Nucleus accumbens (tissue), 56 donors: ENCODE measurements at regions not wholly inside any gene's neighbourhood (a gene's known extent, or its start where the extent isn't known, plus 50 kb on each side); places are given as distances from the start of the nearest gene placed in this dataset.

Source experiments
- DNase-seq, 56 donors: peaks; one replicate each; lab custom pipeline; 2025; lab: John Stamatoyannopoulos, UW

DNA sequence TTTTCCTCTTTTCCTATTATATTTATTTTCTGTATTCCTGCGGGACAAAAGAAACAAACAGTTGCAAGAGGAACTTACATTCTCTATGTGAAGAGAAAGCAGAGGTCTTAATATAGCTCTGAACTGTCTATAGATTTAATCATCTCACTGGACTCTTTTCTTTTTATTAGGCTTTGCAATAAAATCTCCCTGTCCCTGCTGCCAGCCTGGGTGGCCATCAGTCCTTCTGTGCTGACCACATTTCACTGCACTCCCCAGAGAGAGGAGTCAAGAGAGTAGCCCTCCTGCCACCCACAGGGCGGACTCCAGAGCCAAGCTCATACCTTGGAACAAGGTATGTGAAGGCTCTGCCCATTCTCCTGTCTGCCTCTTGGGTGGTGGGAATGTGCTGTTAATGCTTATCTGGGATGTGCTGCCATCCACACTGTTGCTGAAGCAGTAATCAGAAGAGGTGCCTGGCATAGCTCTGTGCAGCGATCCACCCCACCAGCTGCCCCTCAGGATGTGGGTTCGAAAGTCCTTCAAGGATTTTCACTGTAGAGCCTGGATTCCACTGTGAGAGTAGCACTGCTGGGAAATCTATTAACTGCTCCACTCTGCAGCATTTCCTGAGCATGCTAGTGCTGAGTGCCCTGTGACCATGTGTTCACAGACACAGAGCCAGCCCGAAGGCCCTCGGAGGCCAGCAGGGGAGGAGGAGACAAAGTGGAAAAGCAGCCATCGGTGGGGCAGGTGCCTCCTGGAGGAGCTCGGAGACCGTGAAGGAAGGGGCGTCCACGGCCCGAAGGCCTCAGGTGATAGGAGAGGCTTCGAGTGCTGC lies 334.6 kb downstream of the MED10 start:
- no peak for DNase-seq

DNA sequence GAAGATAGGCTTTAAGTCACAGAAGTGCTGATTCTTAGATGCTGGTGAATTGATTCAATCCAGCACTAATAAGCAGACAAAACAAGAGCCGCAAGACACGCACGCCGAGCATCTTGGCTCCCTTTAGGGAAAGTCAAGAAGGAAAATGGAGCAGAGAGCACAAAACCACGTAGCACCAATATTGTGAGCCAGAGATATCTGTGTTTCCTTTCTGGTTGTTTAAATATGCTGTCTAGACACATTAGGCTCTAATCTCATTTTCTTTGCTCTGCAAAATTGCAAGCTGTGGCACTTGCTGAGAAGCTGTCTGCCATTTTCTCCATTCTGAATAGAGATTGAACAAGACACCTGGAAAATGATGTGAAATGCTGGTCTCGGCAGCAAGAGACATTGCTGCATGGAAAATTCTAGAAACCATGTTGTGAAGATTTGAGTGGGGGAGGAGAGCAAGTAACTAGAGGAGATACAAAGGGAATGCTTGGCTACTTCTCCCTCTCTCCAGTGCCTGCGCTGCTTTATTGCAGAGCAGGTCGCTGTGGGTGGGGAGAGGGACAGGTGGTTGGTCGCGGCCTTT lies 336.3 kb downstream of the MED10 start:
- no peak for DNase-seq

DNA sequence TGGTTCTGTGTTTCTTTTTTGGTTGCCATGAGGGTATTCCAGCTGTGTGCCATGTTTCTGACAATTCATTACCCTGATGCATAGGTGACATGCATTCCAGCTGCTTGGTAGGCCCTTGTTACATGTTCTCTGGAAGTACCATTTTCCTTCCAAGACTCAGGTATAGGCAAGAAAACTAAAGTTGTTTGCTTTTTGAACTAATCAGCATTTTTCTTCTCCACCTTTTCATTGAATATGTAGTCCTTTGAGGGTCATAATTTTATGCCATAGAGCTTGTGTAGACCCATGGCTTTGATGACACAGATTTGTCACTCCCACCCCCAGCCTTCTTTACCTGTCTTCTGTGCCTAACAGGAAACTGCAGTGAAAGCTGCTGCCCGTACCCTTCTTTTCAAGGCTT lies 339.2 kb downstream of the MED10 start:
- DNase-seq = no peak

DNA sequence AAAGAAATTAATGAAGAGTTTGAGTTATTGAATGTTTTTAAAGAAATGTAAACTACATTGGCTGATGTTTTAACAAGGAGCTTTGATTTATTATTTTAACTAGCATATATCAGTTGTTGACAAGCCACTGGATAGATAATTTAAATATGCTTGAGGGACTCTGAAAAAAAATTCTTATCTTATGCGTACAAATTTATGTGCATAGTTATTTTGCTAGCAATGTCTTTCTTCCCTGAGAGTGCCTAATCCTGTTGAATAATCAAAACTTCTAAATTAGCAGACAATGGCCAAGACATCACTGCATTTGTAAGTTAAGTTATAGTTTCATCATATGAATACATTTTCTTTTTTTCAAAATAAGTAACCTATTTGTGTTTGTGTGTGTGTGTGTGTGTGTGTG lies 342.3 kb downstream of the MED10 start:
- DNase-seq = no peak

DNA sequence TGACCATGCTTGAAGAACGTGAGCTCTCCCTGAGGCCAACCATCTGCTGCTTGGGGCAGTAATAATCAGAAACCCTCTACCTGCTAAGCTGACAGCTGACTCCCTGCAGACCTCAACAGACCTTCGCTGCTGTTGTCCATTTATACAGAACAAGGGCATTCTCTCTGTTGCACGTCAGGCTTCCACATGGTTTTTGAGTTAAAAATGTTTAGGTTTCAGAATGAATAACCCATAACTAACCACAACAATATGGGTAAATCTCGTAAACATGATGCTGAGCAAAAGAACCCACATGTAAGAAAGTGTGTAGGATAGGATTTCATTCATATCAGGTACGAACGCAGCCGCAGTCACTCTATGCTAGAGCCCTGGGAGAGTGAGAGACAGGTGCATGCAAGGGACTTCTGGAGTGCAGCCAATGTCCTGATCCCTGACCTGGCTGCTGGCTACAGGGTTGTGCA lies 348.5 kb downstream of the MED10 start:
- DNase-seq = no peak

DNA sequence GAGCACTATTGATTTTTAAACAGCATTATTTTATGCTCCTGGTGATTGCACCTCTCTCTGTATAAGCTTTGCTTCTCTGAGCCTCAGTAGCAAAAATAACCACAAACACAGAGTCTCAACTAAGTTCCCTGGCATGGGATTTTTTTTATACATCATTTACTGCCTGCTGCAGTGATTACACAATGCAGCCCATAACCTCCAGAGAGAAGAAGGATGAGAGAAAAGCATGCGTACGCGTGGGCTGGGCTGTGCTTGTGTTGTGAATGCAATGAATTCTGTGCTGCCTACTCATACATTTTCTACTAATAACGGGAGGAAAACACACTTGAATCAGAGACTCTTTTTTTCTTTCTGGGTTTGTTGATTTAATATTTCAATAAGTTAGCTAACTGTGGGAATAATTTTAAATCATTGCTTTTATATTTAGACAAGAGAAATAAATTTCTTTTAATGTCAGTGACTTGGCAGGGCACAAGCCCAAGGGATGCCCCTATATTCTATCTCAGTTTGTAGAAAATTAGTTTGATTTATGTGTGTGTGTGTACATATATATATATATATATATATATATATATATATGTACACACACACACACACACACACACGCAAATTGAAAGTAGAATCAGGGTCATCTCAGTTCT lies 351.5 kb downstream of the MED10 start:
- peak in 17 of 56 donors; percentile 2 to 69 (median 21) for DNase-seq

DNA sequence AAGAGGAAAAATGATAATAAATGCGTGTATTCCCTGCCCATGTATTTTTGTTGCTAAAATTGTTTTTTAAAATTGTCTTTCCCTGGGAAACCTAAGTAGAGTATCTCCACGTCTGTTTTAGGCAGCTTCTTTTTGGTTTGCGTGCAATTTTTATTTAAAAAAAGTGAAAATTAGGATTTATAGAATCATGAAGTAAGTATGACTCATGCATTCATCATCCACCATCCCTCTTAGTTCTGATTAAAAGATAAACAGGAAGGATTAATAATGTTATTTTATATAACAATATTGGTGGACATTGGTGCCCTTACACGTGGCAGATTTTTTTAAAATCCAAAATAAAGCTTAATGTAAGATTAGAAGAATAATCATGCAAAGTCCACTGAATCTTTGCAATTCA lies 358.7 kb downstream of the MED10 start:
- no peak for DNase-seq

DNA sequence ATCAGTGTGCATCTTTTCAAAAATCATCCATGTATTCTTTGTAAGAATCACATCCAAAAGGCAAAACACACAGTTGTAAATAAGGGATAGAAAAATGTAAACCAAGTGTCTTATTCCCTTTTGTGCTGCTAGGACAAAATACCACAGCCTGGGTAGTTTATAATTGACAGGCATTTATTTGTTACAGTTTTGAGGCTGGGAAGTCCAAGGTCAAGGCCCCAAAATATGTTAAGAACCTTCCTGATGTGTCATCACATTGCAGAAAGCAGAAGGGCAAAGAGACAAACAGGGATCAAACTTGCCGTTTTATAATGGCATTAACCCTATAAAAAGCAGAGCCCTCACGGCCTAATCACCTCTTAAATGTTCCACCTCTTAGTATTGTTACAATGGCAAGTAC lies 364.8 kb downstream of the MED10 start:
- DNase-seq = no peak

DNA sequence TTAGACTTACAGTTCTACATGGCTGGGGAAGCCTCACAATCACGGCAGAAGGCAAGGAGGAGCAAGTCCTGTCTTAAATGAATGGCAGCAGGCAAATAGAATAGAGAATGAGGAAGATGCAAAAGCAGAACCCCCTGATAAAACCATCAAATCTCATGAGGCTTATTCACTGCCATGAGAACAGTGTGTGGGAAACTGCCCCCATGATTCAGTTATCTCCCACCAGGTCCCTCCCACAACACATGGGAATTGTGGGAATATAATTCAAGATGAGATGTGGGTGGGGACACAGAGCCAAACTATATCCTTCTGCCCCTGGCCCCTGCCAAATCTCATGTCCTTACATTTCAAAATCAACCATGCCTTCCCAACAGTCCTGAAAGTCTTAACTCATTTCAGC lies 367.1 kb downstream of the MED10 start:
- DNase-seq = no peak

DNA sequence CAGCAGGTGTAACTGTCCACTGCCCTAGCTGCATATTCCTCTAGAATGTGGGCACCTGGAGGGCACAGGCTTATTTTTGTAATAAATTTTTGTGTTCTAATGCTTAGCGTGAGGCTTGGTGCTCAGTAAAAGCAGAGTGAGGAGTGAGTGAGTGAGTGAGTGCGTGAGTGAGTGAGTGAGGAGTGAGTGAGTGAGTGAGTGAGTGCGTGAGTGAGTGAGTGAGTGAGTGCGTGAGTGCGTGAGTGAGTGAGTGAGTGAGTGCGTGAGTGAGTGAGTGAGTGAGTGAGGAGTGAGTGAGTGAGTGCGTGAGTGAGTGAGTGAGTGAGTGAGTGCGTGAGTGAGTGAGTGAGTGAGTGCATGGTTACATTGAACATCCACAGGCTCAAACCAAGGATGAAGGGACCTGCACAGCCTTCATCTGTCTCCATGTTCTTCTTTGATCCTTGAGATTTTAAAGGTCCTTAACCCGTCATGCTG lies 371.5 kb downstream of the MED10 start:
- no peak for DNase-seq

DNA sequence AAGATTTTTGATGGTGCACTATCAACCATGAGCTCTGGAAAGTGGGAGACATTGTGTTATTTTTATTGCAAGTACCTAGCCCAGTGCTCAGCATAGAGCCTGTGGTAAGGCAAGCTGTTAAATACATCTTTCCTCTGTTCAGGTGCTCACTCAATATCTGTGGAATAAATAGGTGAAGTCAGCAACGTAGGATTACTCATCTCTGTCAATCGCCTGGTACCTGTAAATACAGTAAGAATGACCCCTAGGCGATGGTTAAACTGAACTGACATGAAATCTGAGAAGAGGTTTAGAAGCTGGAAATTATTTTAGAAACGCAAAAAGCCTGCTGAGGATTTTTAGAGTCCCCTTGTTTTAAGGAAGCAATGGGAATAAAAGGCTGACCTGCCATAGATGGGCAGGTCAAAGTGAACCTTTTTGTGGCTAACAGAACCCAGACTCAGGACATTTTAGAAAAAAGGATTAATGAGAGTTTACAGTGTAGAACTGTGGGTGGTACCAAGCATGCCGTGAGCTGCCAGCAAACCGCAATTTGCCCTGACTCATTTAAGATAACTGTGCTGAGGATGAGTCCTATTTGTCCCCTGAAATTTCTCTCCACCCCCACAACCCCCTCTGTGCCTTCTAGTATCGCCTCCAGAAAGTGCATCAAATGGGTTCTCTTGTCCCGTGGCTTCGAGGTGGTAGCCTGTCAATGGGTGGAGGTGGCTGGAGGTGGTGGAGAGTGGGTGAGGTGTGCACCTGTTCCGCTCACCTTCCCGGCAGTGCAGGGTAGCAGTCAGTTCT lies 375.1 kb downstream of the MED10 start:
- DNase-seq = peak in 6 of 56 donors; percentile 4 to 34 (median 14)

DNA sequence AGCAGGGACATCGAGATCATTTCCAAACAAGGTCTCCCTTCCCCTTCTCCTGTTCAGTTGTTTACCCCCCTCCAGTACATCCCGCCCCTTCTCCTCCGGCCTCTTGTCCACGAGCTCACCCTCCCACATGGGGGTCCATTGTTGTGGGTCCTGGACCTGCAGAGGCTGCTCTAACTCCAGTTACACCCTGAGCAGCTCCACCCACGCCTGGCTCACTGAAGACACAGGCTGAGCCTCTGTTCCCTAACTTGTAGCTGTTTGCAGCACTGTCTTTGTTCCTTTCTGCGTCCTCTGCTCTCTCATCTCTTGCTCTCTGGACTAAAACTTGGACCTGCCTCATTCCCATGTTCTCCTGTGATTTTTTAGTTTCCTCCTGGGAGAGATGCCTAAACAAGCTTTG lies 377.5 kb downstream of the MED10 start:
- DNase-seq = no peak

DNA sequence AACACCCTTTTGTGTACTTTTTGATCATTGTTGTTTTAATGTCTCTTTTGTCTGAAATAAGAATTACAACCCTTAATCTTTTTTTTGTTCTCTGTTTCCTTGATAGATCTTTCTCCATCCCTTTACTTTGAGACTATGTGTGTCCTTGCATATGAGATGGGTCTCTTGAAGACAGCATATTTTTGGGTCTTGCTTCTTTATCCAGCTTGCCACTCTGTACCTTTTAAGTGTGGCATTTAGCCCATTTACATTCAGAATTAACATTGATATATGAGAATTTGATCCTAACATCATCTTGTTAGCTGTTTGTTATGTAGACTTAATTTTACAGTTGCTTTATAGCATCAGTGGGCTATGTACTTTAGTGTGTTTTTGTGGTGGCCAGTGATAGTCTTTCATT lies 382.5 kb downstream of the MED10 start:
- no peak for DNase-seq

DNA sequence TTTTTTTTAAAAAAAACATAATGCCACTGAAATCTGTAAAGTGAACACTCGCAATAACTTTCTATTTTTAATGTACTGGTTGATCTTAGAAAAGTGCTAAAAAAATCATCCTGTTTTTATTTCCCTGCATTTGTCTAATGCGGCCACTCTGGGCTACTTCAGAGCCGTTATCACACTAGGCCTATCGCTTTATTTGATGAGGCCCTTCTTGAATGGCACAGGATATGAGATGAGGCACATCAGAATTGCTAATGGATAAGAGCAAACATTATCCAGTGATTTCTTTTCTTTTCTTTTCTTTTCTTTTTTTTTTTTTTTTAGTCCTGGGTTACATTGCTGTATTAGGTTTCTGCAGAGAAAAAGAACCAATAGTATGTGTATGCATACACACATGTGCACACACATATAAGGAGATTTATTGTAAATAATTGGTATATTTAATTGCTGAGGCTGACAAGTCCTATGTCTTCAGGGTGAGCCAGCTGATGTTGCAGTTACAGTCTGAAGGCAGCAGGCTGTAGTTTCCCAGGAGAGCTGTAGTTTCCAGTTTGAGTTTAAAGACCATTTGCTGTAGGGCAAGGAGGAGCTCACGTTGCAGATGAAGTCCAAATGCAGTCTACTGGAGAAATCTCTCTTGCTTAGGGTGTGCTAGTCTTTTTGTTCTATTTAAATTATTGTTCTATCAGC lies 391.7 kb downstream of the MED10 start:
- no peak for DNase-seq

DNA sequence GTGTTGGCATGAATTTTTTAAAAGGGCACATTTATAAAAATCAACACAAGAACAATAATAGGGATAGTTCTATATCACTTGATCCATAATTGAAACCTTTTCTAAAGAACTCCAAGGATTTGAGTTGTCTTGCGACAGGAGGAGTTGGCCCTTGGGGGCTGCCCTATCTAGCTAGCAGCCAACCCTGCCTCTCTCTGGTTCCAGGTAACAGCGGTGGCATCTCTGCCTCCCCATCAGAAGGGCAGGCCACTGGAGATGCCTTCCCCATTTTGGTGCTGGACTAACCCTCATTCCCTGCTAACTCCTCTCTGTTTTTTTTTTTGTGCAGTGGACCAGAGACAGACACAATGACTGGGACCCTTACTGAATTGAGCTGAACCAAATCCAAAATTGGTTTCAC lies 393.0 kb downstream of the MED10 start:
- no peak for DNase-seq

DNA sequence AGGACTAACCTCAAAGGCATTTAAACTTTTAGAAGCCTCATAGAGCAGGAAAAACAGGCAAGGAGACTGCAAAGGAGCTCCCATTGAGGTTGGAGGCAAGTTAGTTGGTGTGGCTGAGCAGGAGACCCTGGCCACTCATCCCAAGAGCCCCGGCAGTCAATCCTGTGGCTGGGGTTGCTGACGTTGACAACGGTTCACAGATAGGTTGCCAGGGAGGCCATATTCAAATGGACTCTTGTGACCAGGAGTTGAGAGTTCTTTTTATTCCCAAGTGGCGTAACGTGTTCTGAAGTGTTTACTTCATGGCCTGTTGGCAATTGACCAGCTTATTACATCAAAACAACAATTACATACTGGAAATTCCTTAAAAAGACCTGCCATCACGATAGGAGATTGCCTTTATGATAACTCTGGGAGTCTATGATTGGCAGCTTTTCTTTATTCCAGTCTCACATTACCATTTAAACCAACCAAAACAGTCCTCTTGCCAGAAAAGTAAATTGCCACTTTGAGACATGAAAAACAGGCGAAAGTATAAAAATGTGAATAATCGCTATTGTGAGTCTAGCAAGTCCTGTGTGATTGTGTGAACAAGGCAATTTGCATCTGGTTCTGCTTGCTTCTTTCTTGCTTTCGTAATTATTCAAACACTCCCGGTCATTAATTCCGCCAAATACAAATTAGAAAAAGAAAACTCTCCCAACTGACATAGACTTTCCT lies 394.9 kb downstream of the MED10 start:
- no peak for DNase-seq

DNA sequence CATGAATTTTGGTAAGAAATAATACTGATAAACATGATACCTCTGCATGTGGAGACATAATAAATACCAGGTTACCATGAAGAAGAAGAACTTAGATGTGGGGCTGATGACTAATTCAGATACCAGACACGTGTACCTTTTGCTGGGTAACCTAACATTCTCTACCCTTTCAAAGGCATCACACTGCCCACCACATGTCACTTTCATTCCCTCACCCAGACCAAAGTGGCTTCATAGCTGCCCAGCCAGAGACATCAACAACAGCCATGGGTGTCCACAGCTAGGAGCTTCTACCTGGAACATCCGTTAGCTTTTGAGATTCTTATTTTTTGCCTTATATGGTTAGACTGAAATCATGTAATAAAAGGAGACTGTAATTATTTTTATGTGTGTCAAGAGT lies 396.8 kb downstream of the MED10 start:
- DNase-seq = no peak

DNA sequence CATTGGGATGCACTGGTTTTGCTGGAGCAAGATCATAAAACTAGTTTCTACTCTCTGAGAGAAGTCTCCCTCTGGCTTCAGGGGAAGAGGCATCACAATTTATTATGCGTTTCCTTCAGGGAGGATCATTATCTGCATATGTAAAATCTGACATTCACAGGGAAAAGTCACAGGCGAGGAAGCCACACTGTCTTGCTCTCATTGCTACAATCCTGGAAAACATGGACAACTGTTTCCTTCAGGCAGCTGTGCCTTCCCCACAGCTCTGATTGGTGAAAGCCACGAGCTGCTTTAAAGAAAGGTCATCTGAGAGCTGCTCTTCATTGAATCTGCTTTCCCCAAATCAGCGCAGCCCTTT lies 397.8 kb downstream of the MED10 start:
- no peak for DNase-seq

DNA sequence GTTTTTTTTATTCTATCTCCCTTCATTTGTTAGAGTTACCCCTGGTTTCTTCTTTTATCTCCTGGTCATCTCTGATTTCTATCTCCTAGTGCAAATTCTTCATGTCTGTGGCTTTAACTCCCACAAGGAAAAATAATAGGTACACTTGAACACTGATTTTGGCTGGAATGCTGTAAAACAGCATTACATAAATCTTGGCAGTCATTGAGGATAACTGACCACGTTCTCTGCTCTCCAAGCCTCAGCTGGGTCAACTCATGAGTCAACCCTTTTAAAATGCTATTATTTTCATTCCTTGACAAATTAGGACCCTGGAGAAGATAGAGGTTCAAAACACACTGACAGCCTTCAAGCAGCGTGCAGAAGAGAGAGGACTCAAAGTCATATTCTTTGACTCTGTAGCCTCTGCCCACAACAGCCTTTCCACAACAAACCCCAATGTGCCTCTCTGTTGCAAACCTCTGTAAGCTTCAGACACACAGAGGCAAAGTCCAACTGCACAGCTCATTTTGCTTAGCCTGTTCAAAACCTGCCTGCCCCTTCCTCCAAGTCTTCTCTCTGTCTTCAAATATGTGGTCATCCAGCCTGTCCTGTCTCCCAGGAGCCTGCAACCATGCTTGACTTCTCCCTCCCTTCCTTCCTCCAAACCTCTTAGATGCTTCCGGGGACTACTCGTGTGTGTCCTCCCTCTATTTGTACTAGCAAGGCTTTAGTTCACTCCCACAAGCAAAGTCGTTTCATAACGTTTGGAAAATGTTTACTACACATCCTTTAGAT lies 398.4 kb downstream of the MED10 start:
- DNase-seq = no peak
